ENCODE measurements at regions not wholly inside any gene's neighbourhood (a gene's known extent, or its start where the extent isn't known, plus 50 kb on each side); places are given as distances from the start of the nearest gene placed in this dataset.

DNA sequence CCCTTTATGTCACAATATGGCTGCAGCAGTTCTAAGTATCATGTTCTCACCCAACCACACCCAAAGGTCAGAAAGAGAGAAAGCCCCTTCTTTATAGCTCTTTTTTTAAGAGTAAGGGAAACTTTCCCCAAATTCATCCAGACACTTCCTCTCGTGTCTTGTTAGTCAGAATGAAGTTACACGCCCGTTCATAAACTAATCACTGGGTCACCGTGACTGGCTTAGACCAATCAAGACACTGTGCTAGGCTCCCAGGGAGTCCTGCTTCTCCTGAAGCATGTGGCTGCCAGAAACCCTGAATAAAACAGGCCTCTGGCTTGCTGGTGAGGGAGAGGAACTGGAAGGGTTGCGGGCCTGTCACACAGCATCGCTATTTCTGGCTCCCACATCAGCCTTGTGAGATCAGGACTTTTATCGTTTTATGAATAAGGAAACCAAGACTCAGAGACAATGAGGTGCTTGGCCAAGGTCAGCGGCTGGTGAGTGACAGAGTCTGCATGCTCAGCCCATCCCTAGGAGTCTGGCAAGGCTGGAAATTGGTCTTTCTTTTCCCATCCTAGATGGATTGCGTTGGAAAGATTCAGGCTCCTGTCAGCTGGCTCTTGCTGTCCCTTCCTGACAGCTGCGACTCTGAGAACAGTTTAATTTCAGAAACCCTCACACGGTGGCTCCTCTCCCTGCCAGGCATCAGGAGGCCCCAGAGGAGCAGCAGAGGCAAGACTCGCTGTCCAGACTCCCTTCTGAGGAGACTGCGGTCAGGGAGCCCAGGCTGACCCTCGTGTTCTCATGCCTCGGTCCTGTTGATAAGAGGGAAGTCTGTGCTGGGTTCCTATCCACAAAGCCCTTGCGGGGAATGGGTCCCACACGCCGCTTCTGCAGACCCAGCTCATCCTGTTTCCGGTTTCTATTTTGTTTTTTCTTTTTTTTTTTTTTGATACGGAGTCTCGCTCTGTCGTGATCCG, 104.5 kb upstream of the TAF1B start:
- Histone ChIP-seq H3K79me2 (ENCODE audit: insufficient read depth, low read length) (no peaks in the 10 kb centered on the region), H3K27me3 (ENCODE audit: insufficient read depth, low read length, poor library complexity, severe bottlenecking) (no peaks in the 10 kb centered on the region), H3K4me2 (ENCODE audit: low read depth, low read length, poor library complexity, severe bottlenecking) (no peak overlapping the region), H3K9me3 (ENCODE audit: insufficient read depth, low read depth, low read length) (no peaks in the 10 kb centered on the region), H3K36me3 (ENCODE audit: insufficient read depth, low read length) (no peaks in the 10 kb centered on the region), H3K9me2 (replicated peaks; ENCODE audit: low read depth, low read length) (no peaks in the 10 kb centered on the region), H3F3A (ENCODE audit: low read depth) (no peaks in the 10 kb centered on the region), H3K9ac (ENCODE audit: low read depth, low read length, poor library complexity, severe bottlenecking) (no peak overlapping the region), H3K4me3 (ENCODE audit: low read length, poor library complexity, severe bottlenecking) (no peak overlapping the region), H3K4me1 (ENCODE audit: insufficient read depth, low read length, poor library complexity, severe bottlenecking) (peaks cover 18% of the 10 kb centered on the region), H4K20me1 (ENCODE audit: insufficient read depth, low read length, poor library complexity, severe bottlenecking) (no peaks in the 10 kb centered on the region), H2AFZ (ENCODE audit: low read length) (no peak overlapping the region)
- TF ChIP-seq, protein P1, sequence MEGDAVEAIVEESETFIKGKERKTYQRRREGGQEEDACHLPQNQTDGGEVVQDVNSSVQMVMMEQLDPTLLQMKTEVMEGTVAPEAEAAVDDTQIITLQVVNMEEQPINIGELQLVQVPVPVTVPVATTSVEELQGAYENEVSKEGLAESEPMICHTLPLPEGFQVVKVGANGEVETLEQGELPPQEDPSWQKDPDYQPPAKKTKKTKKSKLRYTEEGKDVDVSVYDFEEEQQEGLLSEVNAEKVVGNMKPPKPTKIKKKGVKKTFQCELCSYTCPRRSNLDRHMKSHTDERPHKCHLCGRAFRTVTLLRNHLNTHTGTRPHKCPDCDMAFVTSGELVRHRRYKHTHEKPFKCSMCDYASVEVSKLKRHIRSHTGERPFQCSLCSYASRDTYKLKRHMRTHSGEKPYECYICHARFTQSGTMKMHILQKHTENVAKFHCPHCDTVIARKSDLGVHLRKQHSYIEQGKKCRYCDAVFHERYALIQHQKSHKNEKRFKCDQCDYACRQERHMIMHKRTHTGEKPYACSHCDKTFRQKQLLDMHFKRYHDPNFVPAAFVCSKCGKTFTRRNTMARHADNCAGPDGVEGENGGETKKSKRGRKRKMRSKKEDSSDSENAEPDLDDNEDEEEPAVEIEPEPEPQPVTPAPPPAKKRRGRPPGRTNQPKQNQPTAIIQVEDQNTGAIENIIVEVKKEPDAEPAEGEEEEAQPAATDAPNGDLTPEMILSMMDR (conservative IDR thresholded peaks at IDR 0.05; ENCODE audit: low read length), result no peak
- TF ChIP-seq EZH2phosphoT487 (IDR thresholded peaks at IDR 0.05; ENCODE audit: borderline replicate concordance), result no peak

DNA sequence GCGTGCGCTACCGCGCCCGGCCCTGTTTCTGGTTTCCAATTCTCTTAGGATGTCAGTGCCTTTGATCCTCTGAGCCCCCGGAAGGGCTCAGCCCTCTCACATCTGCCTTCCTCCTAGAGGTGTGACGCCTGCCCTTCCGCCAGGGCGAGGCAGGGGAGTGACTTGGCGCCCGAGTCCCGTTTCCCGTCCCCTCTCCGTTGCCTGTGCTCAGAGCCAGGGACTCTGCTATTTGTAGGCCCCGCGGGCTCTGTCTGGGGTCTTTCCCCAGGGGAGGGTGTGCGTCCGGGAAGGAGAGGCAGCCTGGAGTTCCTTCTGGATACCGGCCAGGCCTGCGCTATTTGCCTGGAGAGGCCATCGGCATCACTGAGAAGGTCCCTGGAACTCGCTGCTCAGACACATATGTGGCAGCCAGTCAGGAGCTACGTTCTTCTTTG, 103.7 kb upstream of the TAF1B start:
- H3K4me2 ChIP-seq (ENCODE audit: low read depth, low read length, poor library complexity, severe bottlenecking), result no peak overlapping the region
- H3K79me2 ChIP-seq (ENCODE audit: insufficient read depth, low read length), result no peaks in the 10 kb centered on the region
- H4K20me1 ChIP-seq (ENCODE audit: insufficient read depth, low read length, poor library complexity, severe bottlenecking), result no peaks in the 10 kb centered on the region
- H3K4me1 ChIP-seq (ENCODE audit: insufficient read depth, low read length, poor library complexity, severe bottlenecking), result peaks cover 18% of the 10 kb centered on the region
- H3K4me3 ChIP-seq (ENCODE audit: low read length, poor library complexity, severe bottlenecking), result no peak overlapping the region
- H3K9ac ChIP-seq (ENCODE audit: low read depth, low read length, poor library complexity, severe bottlenecking), result no peak overlapping the region
- H2AFZ ChIP-seq (ENCODE audit: low read length), result no peak overlapping the region
- TF ChIP-seq, protein P1 (conservative IDR thresholded peaks at IDR 0.05; ENCODE audit: low read length), result no peak
- no peak for TF ChIP-seq EZH2phosphoT487 (IDR thresholded peaks at IDR 0.05; ENCODE audit: borderline replicate concordance)
- H3K9me3 ChIP-seq (ENCODE audit: insufficient read depth, low read depth, low read length), result no peaks in the 10 kb centered on the region
- H3F3A ChIP-seq (ENCODE audit: low read depth), result no peaks in the 10 kb centered on the region
- H3K27me3 ChIP-seq (ENCODE audit: insufficient read depth, low read length, poor library complexity, severe bottlenecking), result no peaks in the 10 kb centered on the region
- H3K36me3 ChIP-seq (ENCODE audit: insufficient read depth, low read length), result no peaks in the 10 kb centered on the region
- H3K9me2 ChIP-seq (replicated peaks; ENCODE audit: low read depth, low read length), result no peaks in the 10 kb centered on the region

DNA sequence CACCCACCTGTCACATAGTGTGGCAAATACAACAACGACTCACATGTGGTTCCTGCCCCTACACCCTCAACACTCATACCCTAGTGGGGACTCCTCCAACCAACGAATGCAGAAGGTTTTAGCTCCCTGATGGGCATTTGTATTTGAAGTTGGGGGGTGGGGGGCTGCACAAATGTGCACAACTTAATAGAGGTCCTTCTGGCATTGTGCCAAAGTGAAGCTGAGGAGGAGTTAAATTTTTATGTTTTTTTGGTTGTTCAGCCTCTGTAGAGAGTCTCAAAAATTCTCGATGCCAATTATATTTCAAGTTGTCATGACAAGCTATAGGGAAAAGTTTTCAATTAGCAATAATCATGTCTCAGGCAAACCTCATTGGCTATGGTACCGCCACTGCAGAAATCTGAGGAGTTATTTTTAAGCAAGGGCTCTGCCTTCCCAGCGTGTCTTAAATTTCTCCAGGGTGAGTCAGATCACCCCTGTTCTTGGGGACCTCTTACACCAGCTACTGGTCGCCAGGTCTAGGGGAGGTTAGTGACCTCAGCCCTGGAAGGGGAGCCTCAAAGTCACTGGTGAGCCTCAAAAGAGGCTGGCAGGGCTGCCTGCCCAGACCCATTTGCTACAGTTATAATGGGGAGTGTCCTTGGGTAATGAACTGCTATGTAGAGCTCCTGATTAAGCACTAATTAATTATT, 102.7 kb upstream of the TAF1B start:
- no peaks in the 10 kb centered on the region for H3K9me3 ChIP-seq (ENCODE audit: insufficient read depth, low read depth, low read length)

More for the DNA sequence above, 102.7 kb upstream of the TAF1B start:
- H3K9me2 ChIP-seq (replicated peaks; ENCODE audit: low read depth, low read length), result no peaks in the 10 kb centered on the region
- no peak overlapping the region for H3K4me3 ChIP-seq (ENCODE audit: low read length, poor library complexity, severe bottlenecking)
- H3K36me3 ChIP-seq (ENCODE audit: insufficient read depth, low read length), result no peaks in the 10 kb centered on the region
- no peak overlapping the region for H3K4me2 ChIP-seq (ENCODE audit: low read depth, low read length, poor library complexity, severe bottlenecking)
- H4K20me1 ChIP-seq (ENCODE audit: insufficient read depth, low read length, poor library complexity, severe bottlenecking), result no peaks in the 10 kb centered on the region
- H3F3A ChIP-seq (ENCODE audit: low read depth), result no peaks in the 10 kb centered on the region
- H3K9ac ChIP-seq (ENCODE audit: low read depth, low read length, poor library complexity, severe bottlenecking), result no peak overlapping the region
- no peak for TF ChIP-seq EZH2phosphoT487 (IDR thresholded peaks at IDR 0.05; ENCODE audit: borderline replicate concordance)
- TF ChIP-seq, protein P1 (conservative IDR thresholded peaks at IDR 0.05; ENCODE audit: low read length), result no peak
- no peaks in the 10 kb centered on the region for H3K79me2 ChIP-seq (ENCODE audit: insufficient read depth, low read length)
- H2AFZ ChIP-seq (ENCODE audit: low read length), result no peak overlapping the region
- H3K27me3 ChIP-seq (ENCODE audit: insufficient read depth, low read length, poor library complexity, severe bottlenecking), result no peaks in the 10 kb centered on the region
- peaks cover 11% of the 10 kb centered on the region for H3K4me1 ChIP-seq (ENCODE audit: insufficient read depth, low read length, poor library complexity, severe bottlenecking)
